NCI-H2107 treated with DMSO at 0.1 percent for 48 hours (cell line): ENCODE measurements at regions not wholly inside any gene's neighbourhood (a gene's known extent, or its start where the extent isn't known, plus 50 kb on each side); places are given as distances from the start of the nearest gene placed in this dataset.
"Not testable (repeated sequence)": the region's sequence is repeated elsewhere in the genome, so short reads cannot be mapped to it uniquely, and the experiment has no call there.

Experiments used
- DNase-seq: peaks from one replicate; lab custom pipeline; 2025; ENCODE audit not compliant: unreplicated experiment; lab: John Stamatoyannopoulos, UW

GRCh38 chr20:48492015-48492714 is 335.6 kb downstream of the PREX1 start:
- no peak for DNase-seq

- no peak for DNase-seq
Measured at GRCh38 chr20:48490961-48491831, 336.6 kb downstream of the PREX1 start.

GRCh38 chr20:48490341-48490740 is 337.5 kb downstream of the PREX1 start:
- DNase-seq: not testable (repeated sequence)

GRCh38 chr20:48489656-48490055 is 338.1 kb downstream of the PREX1 start:
- DNase-seq: no peak

- DNase-seq: no peak
Measured at GRCh38 chr20:48489046-48489463, 338.7 kb downstream of the PREX1 start.

GRCh38 chr20:48488334-48489034 is 339.3 kb downstream of the PREX1 start:
- DNase-seq: not testable (repeated sequence)

GRCh38 chr20:48486065-48486464 is 341.7 kb downstream of the PREX1 start:
- DNase-seq: no peak

- DNase-seq: not testable (repeated sequence)
Measured at GRCh38 chr20:48485153-48485552, 342.6 kb downstream of the PREX1 start.

- no peak for DNase-seq
Measured at GRCh38 chr20:48483334-48484066, 344.3 kb downstream of the PREX1 start.

- DNase-seq: no peak
Measured at GRCh38 chr20:48482790-48483189, 345.0 kb downstream of the PREX1 start.

- no peak for DNase-seq
Measured at GRCh38 chr20:48480216-48480772, 347.5 kb downstream of the PREX1 start.

- DNase-seq: no peak
Measured at GRCh38 chr20:48478806-48479585, 348.8 kb downstream of the PREX1 start.

GRCh38 chr20:48478370-48478769 is 349.4 kb downstream of the PREX1 start:
- DNase-seq: no peak

- no peak for DNase-seq
Measured at GRCh38 chr20:48476854-48477253, 350.9 kb downstream of the PREX1 start.

GRCh38 chr20:48474022-48474421 is 353.8 kb downstream of the PREX1 start:
- no peak for DNase-seq

GRCh38 chr20:48471759-48472408 is 355.9 kb downstream of the PREX1 start:
- no peak for DNase-seq

GRCh38 chr20:48471176-48471575 is 356.6 kb downstream of the PREX1 start:
- DNase-seq: no peak

- no peak for DNase-seq
Measured at GRCh38 chr20:48470141-48470540, 357.7 kb downstream of the PREX1 start.

- DNase-seq: no peak
Measured at GRCh38 chr20:48469026-48469425, 358.8 kb downstream of the PREX1 start.
